ENCODE measurements at regions not wholly inside any gene's neighbourhood (a gene's known extent, or its start where the extent isn't known, plus 50 kb on each side); places are given as distances from the start of the nearest gene placed in this dataset.
"Not testable (repeated sequence)": the region's sequence is repeated elsewhere in the genome, so short reads cannot be mapped to it uniquely, and the experiment has no call there.

GRCh38 chr6:104676679-104677078 lies 183.0 kb downstream of the HACE1 start:
- not testable (repeated sequence) for H3K4me1 ChIP-seq (replicated peaks); H3K36me3 ChIP-seq; H3K27ac ChIP-seq; DNase-seq (ENCODE audit: low read depth in 1 of 2, low spot score in 2 of 2); H3K27me3 ChIP-seq (replicated peaks); H3K9me3 ChIP-seq (replicated peaks); H3K4me3 ChIP-seq

DNA sequence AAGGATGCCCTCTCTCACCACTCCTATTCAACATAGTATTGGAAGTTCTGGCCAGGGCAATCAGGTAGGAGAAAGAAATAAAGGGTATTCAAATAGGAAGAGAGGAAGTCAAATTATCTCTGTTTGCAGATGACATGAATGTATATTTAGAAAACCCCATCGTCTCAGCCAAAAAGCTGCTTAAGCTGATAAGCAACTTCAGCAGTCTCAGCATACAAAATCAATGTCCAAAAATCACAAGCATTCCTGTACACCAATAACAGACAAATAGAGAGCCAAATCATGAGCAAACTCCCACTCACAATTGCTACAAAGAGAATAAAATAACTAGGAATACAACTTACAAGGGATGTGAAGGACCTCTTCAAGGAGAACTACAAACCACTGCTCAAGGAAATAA lies 184.6 kb downstream of the HACE1 start:
- not testable (repeated sequence) for H3K4me3 ChIP-seq; H3K27me3 ChIP-seq (replicated peaks); H3K27ac ChIP-seq; H3K4me1 ChIP-seq (replicated peaks); H3K36me3 ChIP-seq; DNase-seq (ENCODE audit: low read depth in 1 of 2, low spot score in 2 of 2); H3K9me3 ChIP-seq (replicated peaks)

- H3K4me3 ChIP-seq; H3K4me1 ChIP-seq (replicated peaks); H3K36me3 ChIP-seq; H3K27ac ChIP-seq; H3K9me3 ChIP-seq (replicated peaks); H3K27me3 ChIP-seq (replicated peaks); DNase-seq (ENCODE audit: low read depth in 1 of 2, low spot score in 2 of 2): not testable (repeated sequence)
Observed at GRCh38 chr6:104673078-104673477, 186.6 kb downstream of the HACE1 start.

DNA sequence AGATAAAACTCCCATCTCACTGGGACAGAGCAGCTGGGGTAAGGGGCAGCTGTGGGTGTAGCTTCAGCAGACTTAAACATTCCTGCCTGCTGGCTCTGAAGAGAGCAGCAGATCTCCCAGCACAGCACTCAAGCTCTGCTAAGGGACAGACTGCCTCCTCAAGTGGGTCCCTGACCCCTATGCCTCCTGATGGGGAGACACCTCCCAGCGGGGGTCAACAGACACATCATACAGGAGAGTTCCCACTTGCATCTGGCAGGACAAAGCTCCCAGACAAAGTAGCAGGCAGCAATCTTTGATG lies 188.2 kb downstream of the HACE1 start:
- H3K4me1 ChIP-seq (replicated peaks); H3K27me3 ChIP-seq (replicated peaks); DNase-seq (ENCODE audit: low read depth in 1 of 2, low spot score in 2 of 2); H3K4me3 ChIP-seq; H3K27ac ChIP-seq; H3K36me3 ChIP-seq; H3K9me3 ChIP-seq (replicated peaks): not testable (repeated sequence)

DNA sequence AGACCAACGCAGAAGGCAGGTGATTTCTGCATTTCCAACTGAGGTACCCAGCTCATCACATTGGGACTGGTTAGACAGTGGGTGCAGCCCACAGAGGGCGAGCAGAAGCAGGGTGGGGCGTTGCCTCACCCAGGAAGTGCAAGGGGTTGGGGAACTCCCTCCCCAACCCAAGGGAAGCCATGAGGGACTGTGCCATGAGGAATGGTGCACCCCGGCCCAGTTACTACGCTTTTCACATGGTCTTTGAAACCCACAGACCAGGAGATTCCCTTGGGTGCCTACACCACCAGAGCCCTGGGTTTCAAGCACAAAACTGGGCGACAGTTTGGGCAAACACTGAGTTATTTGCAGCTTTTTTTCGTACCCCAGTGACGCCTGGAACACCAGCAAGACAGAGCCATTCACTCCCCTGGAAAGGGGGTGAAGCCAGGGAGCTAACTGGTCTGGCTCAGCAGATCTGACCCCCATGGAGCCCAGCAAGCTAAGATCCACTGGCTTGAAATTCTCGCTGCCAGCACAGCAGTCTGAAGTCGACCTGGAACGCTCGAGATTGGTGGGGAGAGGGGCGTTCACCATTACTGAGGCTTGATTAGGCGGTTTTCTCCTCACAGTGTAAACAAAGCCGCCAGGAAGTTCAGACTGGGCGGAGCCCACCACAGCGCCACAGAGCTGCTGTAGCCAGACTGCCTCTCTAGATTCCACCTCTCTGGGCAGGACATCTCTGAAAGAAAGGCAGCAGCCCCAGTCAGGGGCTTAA lies 188.7 kb downstream of the HACE1 start:
- not testable (repeated sequence) for H3K9me3 ChIP-seq (replicated peaks)

DNA sequence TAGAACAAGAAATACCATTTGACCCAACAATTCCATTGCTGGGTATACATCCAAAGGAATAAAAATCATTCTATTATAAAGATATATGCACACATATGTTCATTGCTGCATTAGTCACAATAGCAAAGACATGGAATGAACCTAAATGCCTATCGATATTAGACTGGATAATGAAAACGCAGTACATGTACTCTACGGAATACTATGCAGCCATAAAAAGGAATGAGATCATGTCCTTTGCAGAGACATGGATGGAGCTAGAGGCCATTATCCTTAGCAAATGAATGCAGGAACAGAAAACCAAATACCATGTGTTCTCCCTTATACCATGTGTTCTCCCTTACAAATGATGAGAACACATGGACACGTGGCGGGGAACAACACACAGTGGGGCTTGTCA lies 190.2 kb downstream of the HACE1 start:
- no peaks in the 10 kb centered on the region for H3K27me3 ChIP-seq (replicated peaks)
- no peak overlapping the region for H3K4me3 ChIP-seq
- H3K27ac ChIP-seq, result no peak overlapping the region
- no peaks in the 10 kb centered on the region for H3K9me3 ChIP-seq (replicated peaks)
- no peaks in the 10 kb centered on the region for H3K4me1 ChIP-seq (replicated peaks)
- DNase-seq (ENCODE audit: low read depth in 1 of 2, low spot score in 2 of 2), result no peak
- no peaks in the 10 kb centered on the region for H3K36me3 ChIP-seq

More for the DNA sequence above, 188.7 kb downstream of the HACE1 start:
- not testable (repeated sequence) for H3K4me1 ChIP-seq (replicated peaks); H3K27ac ChIP-seq; H3K27me3 ChIP-seq (replicated peaks); H3K36me3 ChIP-seq; H3K4me3 ChIP-seq; DNase-seq (ENCODE audit: low read depth in 1 of 2, low spot score in 2 of 2)

- Histone ChIP-seq H3K27me3 (replicated peaks) (no peaks in the 10 kb centered on the region), H3K4me1 (replicated peaks) (no peaks in the 10 kb centered on the region), H3K9me3 (replicated peaks) (no peaks in the 10 kb centered on the region), H3K27ac (no peak overlapping the region), H3K36me3 (no peaks in the 10 kb centered on the region), H3K4me3 (no peak overlapping the region)
- DNase-seq (ENCODE audit: low read depth in 1 of 2, low spot score in 2 of 2), result no peak
Observed at GRCh38 chr6:104656235-104656634, 203.5 kb downstream of the HACE1 start.

DNA sequence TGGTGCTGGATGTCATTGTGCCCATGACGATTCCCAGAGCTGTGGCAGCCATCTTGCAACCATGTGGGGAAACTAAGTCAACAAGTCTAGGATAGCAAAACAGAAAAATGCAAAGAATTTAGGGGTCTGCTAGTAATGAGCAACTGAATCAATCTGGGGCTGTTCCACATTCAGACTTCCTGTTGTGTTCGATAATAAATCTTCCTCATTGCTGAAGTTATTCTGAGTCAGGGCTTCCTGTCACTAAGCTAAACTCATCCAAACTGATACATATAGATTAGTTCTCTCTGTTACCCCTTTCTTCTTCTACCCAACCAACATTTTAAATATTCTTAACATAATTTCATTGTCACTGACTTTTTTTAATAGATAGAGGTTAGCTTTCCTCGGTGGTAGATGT lies 205.9 kb downstream of the HACE1 start:
- H3K36me3 ChIP-seq, result no peaks in the 10 kb centered on the region
- H3K4me3 ChIP-seq, result no peak overlapping the region
- H3K9me3 ChIP-seq (replicated peaks), result no peaks in the 10 kb centered on the region
- no peak overlapping the region for H3K27ac ChIP-seq
- no peaks in the 10 kb centered on the region for H3K27me3 ChIP-seq (replicated peaks)
- H3K4me1 ChIP-seq (replicated peaks), result no peaks in the 10 kb centered on the region
- DNase-seq (ENCODE audit: low read depth in 1 of 2, low spot score in 2 of 2), result no peak

- Histone ChIP-seq H3K9me3 (replicated peaks) (no peaks in the 10 kb centered on the region), H3K27me3 (replicated peaks) (no peaks in the 10 kb centered on the region), H3K36me3 (no peaks in the 10 kb centered on the region), H3K4me1 (replicated peaks) (no peaks in the 10 kb centered on the region), H3K27ac (no peak overlapping the region), H3K4me3 (no peak overlapping the region)
- DNase-seq (ENCODE audit: low read depth in 1 of 2, low spot score in 2 of 2), result no peak
Observed at GRCh38 chr6:104648347-104648746, 211.4 kb downstream of the HACE1 start.

- no peaks in the 10 kb centered on the region for H3K27me3 ChIP-seq (replicated peaks)
- H3K9me3 ChIP-seq (replicated peaks), result no peaks in the 10 kb centered on the region
- H3K4me3 ChIP-seq, result no peak overlapping the region
- H3K27ac ChIP-seq, result no peak overlapping the region
- no peaks in the 10 kb centered on the region for H3K36me3 ChIP-seq
- no peak for DNase-seq (ENCODE audit: low read depth in 1 of 2, low spot score in 2 of 2)
- peaks cover 5% of the 10 kb centered on the region for H3K4me1 ChIP-seq (replicated peaks)
Observed at GRCh38 chr6:104644848-104645247, 214.9 kb downstream of the HACE1 start.

DNA sequence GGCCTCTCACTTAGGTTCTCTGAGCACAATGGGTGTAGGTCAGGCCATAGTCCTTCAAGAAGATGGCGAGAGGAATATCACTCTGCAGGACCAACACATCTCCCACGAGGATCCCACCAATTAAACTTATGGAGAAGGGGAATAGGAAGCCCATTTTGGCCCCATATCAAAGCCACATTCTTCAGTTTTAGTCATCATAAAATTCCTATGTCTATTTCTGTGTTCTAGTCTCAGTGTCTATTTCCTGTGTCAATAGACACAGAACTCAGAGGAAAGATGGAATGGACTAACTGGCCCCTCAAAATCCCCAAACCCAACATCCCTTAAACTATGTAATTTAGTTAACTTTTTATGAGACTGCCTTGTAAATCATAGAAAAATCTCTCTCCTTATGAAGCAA lies 216.8 kb downstream of the HACE1 start:
- H3K27me3 ChIP-seq (replicated peaks), result no peaks in the 10 kb centered on the region
- DNase-seq (ENCODE audit: low read depth in 1 of 2, low spot score in 2 of 2), result no peak
- no peak overlapping the region for H3K27ac ChIP-seq
- peaks cover 9% of the 10 kb centered on the region for H3K4me1 ChIP-seq (replicated peaks)
- no peak overlapping the region for H3K4me3 ChIP-seq
- H3K9me3 ChIP-seq (replicated peaks), result no peaks in the 10 kb centered on the region
- no peaks in the 10 kb centered on the region for H3K36me3 ChIP-seq

- DNase-seq (ENCODE audit: low read depth in 1 of 2, low spot score in 2 of 2), result no peak
- Histone ChIP-seq H3K36me3 (no peaks in the 10 kb centered on the region), H3K27ac (no peak overlapping the region), H3K27me3 (replicated peaks) (no peaks in the 10 kb centered on the region), H3K4me3 (no peak overlapping the region), H3K4me1 (replicated peaks) (peaks cover 9% of the 10 kb centered on the region), H3K9me3 (replicated peaks) (no peaks in the 10 kb centered on the region)
Observed at GRCh38 chr6:104640761-104641160, 219.0 kb downstream of the HACE1 start.

- no peak overlapping the region for H3K4me3 ChIP-seq
- no peaks in the 10 kb centered on the region for H3K27me3 ChIP-seq (replicated peaks)
- no peak for DNase-seq (ENCODE audit: low read depth in 1 of 2, low spot score in 2 of 2)
- no peak overlapping the region for H3K27ac ChIP-seq
- no peaks in the 10 kb centered on the region for H3K36me3 ChIP-seq
- peaks cover 9% of the 10 kb centered on the region for H3K4me1 ChIP-seq (replicated peaks)
- no peaks in the 10 kb centered on the region for H3K9me3 ChIP-seq (replicated peaks)
Observed at GRCh38 chr6:104640150-104640700, 219.5 kb downstream of the HACE1 start.

DNA sequence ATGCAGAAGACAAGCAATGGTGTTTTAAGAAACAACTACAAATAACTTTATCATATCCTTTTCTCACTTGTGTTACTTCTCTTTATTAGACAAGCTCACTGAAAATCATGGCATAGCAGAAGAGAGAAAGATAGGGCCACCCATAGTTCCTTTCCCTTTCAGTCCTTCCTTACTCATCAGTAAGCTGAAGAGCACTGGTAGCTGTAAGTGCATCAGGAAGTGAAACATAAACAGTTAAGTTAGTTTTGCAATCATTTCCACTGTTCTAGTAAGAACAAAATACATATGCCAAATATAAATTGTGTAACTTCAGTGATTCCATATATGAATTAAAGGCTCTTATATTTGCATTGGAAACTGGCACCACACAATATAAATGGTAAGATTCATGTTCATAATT lies 220.1 kb downstream of the HACE1 start:
- no peak overlapping the region for H3K27ac ChIP-seq
- H3K36me3 ChIP-seq, result no peaks in the 10 kb centered on the region
- no peaks in the 10 kb centered on the region for H3K27me3 ChIP-seq (replicated peaks)
- DNase-seq (ENCODE audit: low read depth in 1 of 2, low spot score in 2 of 2), result no peak
- peaks cover 9% of the 10 kb centered on the region for H3K4me1 ChIP-seq (replicated peaks)
- no peaks in the 10 kb centered on the region for H3K9me3 ChIP-seq (replicated peaks)
- H3K4me3 ChIP-seq, result no peak overlapping the region

- H3K4me3 ChIP-seq, result no peak overlapping the region
- DNase-seq (ENCODE audit: low read depth in 1 of 2, low spot score in 2 of 2), result no peak
- no peaks in the 10 kb centered on the region for H3K9me3 ChIP-seq (replicated peaks)
- H3K27ac ChIP-seq, result no peak overlapping the region
- H3K36me3 ChIP-seq, result no peaks in the 10 kb centered on the region
- H3K4me1 ChIP-seq (replicated peaks), result peaks cover 9% of the 10 kb centered on the region
- H3K27me3 ChIP-seq (replicated peaks), result no peaks in the 10 kb centered on the region
Observed at GRCh38 chr6:104638841-104639290, 220.9 kb downstream of the HACE1 start.

All from SJSA1 (cell line).